HEK293 (cell line): ENCODE measurements at regions not wholly inside any gene's neighbourhood (a gene's known extent, or its start where the extent isn't known, plus 50 kb on each side); places are given as distances from the start of the nearest gene placed in this dataset.

Source experiments
- TCF7L2 ChIP-seq: IDR thresholded peaks from 2 replicates; pipeline ENCODE4 v1.6.1; 2011; ENCODE audit warnings: low read depth, mild to moderate bottlenecking, inconsistent platforms, low read length, moderate library complexity, borderline replicate concordance
- TRIM28 ChIP-seq: IDR thresholded peaks from 2 replicates; pipeline ENCODE4 v1.6.1; 2011; ENCODE audit warnings: low read length, control low read depth, borderline replicate concordance
- WT1 ChIP-seq: fragments of 450-650 bp; formaldehyde crosslinking; IDR thresholded peaks from 2 replicates; pipeline ENCODE4 v1.5.1; 2016; ENCODE audit warnings: missing biosample characterization, missing genetic modification characterization
- ZNF140 ChIP-seq: fragments of 450-650 bp; formaldehyde crosslinking; IDR thresholded peaks from 2 replicates; pipeline ENCODE4 v1.5.1; 2016; ENCODE audit warnings: missing biosample characterization, missing genetic modification characterization
- ZNF184 ChIP-seq: fragments of 450-650 bp; IDR thresholded peaks from 2 replicates; pipeline ENCODE4 v1.5.1; 2018; ENCODE audit warnings: missing biosample characterization, mild to moderate bottlenecking, missing genetic modification characterization
- ZNF239 ChIP-seq: fragments of 450-650 bp; formaldehyde crosslinking; IDR thresholded peaks from 2 replicates; pipeline ENCODE4 v1.5.1; 2016; ENCODE audit warnings: missing biosample characterization, missing genetic modification characterization
- ZNF350 ChIP-seq: fragments of 450-650 bp; formaldehyde crosslinking; IDR thresholded peaks from 2 replicates; pipeline ENCODE4 v1.5.0; 2017; ENCODE audit warnings: missing biosample characterization, mild to moderate bottlenecking, missing genetic modification characterization
- ZNF768 ChIP-seq: fragments of 450-650 bp; formaldehyde crosslinking; IDR thresholded peaks from 2 replicates; pipeline ENCODE4 v1.5.1; 2018; ENCODE audit warnings: missing biosample characterization, mild to moderate bottlenecking, missing genetic modification characterization
- ZNF776 ChIP-seq: fragments of 450-650 bp; formaldehyde crosslinking; IDR thresholded peaks from 2 replicates; pipeline ENCODE4 v1.5.0; 2017; ENCODE audit warnings: missing biosample characterization, missing genetic modification characterization, borderline replicate concordance
- TF ChIP-seq, protein P1 (sequence below): fragments of 450-650 bp; formaldehyde crosslinking; IDR thresholded peaks from 2 replicates; pipeline ENCODE4 v1.5.1; 2016; ENCODE audit warnings: missing biosample characterization, missing genetic modification characterization
- TF ChIP-seq, protein P2 (sequence below): fragments of 450-650 bp; formaldehyde crosslinking; IDR thresholded peaks from 2 replicates; pipeline ENCODE4; 2016; ENCODE audit warnings: missing biosample characterization, missing genetic modification characterization

DNA sequence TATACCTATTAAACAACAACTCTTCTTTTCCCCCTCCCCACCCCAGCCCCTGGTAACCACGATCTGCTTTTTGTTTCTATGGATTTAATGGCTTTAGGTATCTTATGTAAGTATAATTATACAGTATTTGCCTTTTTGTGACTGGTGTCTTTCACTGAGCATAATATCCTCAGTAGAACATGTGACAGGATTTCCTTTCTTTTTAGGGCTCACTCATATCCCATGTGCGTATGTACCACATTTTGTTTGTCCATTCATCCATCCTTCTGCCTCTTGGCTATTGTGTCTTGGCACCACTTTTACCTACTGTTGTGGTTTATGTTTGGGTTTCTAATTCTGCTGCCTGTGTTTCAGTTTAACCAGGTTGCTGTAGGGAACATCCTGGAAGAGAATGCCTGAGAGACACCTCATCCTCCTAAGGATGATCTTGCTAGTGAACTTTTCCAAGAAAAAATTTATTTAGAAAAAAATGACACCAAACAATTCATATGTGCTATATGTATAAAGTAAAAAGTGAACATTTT lies 77.6 kb upstream of the SESN3 start:
- TF ChIP-seq TRIM28: no peak
- no peak for TF ChIP-seq ZNF768 (tag by site-specific recombination)
- TF ChIP-seq, protein P1, sequence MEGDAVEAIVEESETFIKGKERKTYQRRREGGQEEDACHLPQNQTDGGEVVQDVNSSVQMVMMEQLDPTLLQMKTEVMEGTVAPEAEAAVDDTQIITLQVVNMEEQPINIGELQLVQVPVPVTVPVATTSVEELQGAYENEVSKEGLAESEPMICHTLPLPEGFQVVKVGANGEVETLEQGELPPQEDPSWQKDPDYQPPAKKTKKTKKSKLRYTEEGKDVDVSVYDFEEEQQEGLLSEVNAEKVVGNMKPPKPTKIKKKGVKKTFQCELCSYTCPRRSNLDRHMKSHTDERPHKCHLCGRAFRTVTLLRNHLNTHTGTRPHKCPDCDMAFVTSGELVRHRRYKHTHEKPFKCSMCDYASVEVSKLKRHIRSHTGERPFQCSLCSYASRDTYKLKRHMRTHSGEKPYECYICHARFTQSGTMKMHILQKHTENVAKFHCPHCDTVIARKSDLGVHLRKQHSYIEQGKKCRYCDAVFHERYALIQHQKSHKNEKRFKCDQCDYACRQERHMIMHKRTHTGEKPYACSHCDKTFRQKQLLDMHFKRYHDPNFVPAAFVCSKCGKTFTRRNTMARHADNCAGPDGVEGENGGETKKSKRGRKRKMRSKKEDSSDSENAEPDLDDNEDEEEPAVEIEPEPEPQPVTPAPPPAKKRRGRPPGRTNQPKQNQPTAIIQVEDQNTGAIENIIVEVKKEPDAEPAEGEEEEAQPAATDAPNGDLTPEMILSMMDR (tag by site-specific recombination): no peak
- TF ChIP-seq ZNF140: no peak
- TF ChIP-seq WT1: no peak
- TF ChIP-seq ZNF350: no peak
- TF ChIP-seq TCF7L2: no peak
- TF ChIP-seq, protein P2, sequence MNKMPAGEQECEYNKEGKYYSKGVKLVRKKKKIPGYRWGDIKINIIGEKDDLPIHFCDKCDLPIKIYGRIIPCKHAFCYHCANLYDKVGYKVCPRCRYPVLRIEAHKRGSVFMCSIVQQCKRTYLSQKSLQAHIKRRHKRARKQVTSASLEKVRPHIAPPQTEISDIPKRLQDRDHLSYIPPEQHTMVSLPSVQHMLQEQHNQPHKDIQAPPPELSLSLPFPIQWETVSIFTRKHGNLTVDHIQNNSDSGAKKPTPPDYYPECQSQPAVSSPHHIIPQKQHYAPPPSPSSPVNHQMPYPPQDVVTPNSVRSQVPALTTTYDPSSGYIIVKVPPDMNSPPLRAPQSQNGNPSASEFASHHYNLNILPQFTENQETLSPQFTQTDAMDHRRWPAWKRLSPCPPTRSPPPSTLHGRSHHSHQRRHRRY (tag by site-specific recombination): no peak
- TF ChIP-seq ZNF184 (tag by site-specific recombination): no peak
- TF ChIP-seq ZNF776 (tag by site-specific recombination): no peak
- no peak for TF ChIP-seq ZNF239 (tag by site-specific recombination)
